HG02885 (cell line): ENCODE measurements at regions not wholly inside any gene's neighbourhood (a gene's known extent, or its start where the extent isn't known, plus 50 kb on each side); places are given as distances from the start of the nearest gene placed in this dataset.
"Not testable (repeated sequence)": the region's sequence is repeated elsewhere in the genome, so short reads cannot be mapped to it uniquely, and the experiment has no call there.

Experiments
- ATAC-seq: cut with Tn5 transposase; IDR thresholded peaks from one replicate; pipeline ENCODE4 v1.9.1; 2021; ENCODE audit warnings: mild to moderate bottlenecking; ENCODE audit not compliant: unreplicated experiment, poor library complexity

DNA sequence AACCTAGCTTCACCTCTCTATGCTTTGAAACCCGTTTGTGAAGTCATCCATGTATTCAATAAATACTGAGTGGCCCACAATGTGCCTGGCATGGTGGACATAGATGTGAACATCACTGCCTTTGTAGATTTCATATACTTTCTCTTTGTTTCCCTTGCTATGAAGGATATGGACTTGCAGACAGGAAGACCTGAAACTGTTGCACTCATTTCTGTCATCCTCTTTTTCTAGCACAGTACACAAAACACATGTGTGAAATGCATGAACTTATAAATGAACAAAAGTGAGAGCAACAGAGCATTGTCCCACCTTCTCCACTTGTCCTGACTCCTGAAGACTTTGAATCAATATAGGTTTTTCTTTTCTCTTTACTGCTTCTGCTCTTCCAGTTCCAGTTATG, 249.4 kb upstream of the LINC00305 start:
- ATAC-seq: peak; percentile 54

GRCh38 chr18:64392202-64392601, 243.3 kb upstream of the LINC00305 start:
- no peak for ATAC-seq

DNA sequence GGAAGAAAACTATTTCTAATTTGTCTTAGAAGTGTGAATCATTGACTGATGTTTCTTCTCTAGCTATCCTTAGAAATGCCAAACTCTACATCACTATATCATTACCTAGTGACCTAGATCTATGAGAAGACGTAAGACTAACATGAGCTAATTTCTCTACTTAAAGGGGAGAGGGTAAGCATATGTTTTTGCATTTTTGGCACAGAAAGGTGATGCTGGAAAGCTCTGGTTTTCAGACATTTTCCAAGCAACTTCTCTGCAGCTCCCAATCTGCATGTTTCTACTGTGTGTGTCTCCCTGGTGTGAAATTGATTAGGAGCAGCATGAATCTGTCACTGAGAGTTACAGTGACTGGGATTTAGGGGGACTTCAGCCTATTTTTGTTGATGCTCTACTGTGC, 235.2 kb upstream of the LINC00305 start:
- ATAC-seq: no peak

GRCh38 chr18:64380117-64380516, 231.2 kb upstream of the LINC00305 start:
- peak; percentile 99 for ATAC-seq

DNA sequence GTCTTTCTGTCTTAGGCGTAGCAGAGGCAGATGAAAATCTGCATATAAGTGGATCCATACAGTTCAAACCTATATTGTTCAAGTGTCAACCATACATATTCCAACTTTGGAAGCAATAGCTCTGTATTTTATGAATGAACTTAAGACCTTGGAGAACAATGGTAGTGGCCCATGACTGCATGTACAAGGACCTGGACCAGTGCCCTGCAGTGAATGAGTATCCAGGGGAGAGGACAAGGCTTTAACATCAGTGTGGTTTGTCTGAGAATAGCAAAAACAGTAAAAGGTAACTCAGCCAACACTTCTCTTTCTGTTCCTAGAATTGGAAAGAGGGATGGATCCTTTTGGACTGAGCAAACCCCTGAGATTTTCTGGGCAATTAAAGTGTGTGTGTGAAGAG, 230.8 kb upstream of the LINC00305 start:
- ATAC-seq: peak; percentile 20

DNA sequence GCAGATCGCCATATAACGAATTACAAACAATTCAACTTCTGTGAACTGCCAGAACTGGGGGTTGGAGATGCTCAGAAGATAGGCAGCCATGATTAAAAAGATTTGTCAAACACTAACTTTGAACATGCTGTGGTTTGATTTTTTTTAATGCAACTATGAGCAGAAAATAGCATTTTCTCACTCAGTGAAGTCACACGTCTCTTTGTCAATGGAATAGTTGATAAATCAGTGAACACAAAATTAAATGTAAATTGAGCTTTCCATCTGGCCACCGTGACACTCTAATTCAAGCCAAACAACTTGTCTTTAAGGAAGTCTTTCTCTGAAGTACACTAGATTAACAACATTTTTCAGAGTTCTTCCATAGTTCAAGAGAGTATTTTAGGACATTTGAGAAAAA, 228.6 kb upstream of the LINC00305 start:
- no peak for ATAC-seq

DNA sequence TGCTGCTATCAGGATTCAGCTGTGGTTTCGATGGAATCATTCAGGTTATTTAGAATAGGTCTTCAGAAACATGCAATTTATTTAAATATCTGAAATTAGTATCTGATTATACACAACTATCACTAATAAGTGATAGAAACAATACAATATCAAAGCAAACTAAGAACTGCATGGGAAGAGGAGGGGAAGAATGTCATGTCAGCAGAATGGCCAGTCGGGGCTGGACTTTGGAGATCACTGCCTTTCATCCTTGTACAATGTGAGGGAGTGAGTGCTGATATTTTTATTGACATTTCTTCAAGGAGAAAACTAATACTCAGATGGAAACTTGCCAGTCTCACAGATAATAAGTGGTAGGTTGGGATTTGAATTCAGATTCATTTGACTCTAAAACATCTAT, 224.0 kb upstream of the LINC00305 start:
- ATAC-seq: no peak

DNA sequence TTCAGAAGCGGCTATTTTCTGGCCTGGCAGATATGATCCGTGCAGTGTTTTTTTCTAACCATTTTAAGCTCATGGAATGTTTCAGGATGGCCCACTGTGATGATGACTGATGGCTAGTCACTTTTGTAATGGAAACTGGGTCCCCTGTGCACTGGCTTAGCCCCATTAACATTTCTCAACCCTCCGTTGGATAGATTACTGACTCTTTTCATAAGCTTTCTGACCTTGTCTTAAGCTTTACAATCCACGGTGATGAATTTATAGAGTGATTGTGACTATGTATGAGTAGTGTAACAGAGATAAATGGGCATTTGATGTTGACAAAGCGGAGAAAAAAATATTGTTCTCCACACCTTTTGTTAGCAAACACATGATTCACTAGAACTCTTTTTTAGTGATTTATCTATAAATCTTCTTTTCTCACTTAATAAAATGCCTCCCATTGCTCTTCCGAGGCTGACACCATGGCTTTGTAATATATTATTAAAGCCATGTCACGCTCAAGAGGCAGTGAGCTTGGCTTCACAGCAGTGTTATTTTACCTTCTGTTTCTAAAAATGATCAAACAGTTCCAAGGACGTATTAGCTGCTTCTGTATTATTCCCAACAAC, 221.0 kb upstream of the LINC00305 start:
- ATAC-seq: not testable (repeated sequence)

DNA sequence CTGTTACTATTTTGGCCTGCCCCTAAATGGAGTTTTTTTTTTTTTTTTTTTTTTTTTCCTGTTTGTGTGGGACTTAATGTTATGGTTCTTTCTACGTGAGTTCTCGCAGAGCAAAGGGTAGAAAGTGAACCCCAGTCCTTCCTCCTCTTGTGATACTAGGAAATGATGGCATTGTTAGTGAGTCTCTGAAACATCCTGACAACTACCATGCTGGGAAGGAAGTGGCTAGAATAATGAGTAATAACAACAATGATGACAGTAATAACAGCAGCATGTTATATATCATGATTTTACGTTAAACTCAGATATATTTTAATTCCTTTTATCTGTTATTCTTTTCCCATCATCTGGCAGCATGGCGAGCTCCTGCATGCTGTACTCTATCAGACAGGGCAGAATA, 216.2 kb upstream of the LINC00305 start:
- ATAC-seq: no peak

- no peak for ATAC-seq
Observed at GRCh38 chr18:64337673-64338072, 188.8 kb upstream of the LINC00305 start.

DNA sequence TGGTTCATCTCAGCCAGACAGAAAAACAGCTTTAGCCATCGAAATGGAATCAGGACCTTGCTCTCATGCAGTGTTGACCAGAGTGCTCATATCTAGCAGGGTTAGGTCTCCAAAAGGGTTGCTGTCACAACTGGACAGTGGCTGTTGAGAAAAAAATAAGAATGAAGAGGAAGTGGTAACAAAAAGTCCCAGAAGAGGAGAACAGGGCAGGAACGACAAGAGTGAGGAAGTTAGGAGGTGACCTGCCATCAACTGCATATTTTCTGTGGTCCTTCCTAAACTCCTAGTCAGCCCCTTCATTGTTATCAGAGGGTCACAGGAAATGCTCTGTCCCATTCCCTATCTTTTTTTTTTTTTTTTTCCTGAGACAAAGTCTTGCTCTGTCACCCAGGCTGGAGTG, 188.1 kb upstream of the LINC00305 start:
- no peak for ATAC-seq

- no peak for ATAC-seq
Observed at GRCh38 chr18:64334748-64335147, 185.9 kb upstream of the LINC00305 start.

DNA sequence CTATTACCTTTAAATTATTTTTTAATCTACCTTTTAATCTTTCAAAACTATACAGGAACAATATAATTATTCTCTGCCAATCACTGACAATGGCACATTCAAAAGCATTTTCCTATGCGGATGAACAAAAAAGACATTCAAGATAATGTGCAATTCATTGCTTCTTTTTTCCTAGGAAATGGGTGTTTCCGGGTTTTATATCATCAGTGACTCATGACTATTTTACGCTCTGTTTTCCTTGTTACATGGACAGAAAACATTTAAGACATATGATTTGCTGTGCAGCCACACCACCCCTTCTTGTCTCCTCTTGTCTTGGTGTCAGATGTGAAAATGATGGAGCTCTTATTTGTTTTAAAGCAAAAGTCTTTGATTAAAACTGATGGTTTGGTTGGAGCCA, 184.7 kb upstream of the LINC00305 start:
- no peak for ATAC-seq

GRCh38 chr18:64332835-64333234, 183.9 kb upstream of the LINC00305 start:
- ATAC-seq: no peak

GRCh38 chr18:64331419-64331818, 182.5 kb upstream of the LINC00305 start:
- ATAC-seq: no peak

DNA sequence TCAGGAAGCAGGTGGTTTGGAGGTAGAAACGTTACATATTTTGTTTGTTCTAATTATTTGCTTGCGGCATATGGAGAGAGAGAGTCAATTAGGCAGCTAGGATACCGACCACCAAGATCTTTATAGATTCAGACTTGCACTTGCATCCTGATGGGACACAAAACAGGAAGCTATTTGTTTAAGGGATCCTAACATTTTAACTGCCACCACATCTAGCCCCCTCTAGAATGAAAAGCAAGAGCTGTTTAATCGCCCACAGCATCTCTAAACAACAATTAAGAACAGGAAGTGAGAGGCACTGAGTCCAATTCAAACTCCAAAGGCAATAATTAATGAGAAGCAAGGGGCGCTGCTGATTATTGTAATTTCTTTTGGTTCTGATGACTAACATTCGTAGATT, 182.0 kb upstream of the LINC00305 start:
- ATAC-seq: no peak

DNA sequence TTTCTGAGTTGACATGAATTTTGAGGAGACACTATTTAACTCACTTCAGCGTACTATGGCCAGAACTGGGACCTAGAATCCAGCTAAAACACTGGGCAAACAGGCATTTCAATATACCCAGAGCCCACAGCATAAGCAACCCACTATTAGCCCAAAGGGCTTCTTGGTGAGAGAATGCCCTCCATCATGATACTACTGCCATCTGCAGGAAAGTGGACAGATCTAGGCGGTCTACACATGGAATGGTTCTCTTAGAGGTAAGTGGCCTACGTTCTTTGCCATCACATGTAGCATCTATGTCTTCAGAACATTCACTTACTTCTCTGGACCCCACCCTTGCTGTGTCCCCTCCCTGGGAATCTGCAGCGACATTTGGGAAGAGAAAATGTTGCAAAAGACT, 181.3 kb upstream of the LINC00305 start:
- no peak for ATAC-seq

- no peak for ATAC-seq
Observed at GRCh38 chr18:64322189-64322588, 173.3 kb upstream of the LINC00305 start.

DNA sequence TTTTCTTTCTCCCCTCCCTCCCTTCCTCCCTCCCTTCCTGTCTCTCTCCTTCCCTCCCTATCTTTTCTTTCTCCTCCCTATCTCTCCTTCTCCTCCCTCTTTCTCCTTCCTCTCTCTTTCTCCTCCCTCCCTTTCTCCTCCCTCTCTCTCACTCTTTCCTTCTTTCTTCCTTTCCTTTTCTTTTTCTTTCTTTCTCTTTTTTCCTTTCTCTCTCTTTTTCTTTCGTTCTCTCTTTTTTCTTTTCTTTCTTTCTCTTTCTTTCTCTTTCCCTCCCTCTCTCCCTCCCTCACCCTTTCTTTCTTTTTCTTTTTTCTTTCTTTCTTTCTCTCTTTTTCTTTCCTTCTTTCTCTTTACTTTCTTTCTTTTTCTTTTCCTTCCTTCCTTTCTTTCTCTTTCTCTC, 169.7 kb upstream of the LINC00305 start:
- ATAC-seq: no peak

DNA sequence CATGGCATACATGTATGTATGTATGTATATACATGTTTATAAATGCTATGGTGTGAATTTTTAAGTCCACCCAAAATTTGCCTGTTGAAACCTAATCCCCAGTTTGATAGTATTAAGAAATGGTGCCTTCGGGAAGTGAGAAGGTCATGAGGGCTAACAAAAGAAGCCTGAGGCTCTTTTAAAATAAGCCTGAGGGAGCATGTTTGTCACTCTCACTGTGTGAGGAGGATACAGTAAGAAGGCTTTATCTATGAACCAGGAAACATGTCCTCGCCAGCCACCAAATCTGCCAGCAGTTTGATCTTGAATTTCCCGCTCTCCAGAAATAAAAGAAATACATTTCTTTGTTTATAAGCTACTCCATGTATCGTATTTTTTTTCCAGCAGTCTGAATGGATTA, 163.0 kb upstream of the LINC00305 start:
- no peak for ATAC-seq

DNA sequence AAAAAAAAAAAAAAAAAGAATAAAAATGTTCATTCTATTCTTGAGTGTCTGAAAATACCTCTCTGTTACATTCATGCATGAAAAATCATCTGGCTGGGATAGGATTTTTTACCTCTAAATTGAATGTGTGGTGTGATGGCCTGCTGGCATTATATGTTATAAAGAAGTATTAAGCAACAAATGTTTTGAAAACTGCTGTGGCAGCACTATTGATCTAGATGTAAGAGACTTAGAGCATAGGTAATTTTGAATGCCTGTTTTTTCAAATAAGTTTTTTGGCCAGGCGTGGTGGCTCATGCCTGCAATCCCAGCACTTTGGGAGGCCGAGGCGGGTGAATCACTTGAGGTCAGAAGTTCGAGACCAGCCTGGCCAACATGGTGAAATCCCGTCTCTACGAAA, 147.0 kb upstream of the LINC00305 start:
- ATAC-seq: no peak

DNA sequence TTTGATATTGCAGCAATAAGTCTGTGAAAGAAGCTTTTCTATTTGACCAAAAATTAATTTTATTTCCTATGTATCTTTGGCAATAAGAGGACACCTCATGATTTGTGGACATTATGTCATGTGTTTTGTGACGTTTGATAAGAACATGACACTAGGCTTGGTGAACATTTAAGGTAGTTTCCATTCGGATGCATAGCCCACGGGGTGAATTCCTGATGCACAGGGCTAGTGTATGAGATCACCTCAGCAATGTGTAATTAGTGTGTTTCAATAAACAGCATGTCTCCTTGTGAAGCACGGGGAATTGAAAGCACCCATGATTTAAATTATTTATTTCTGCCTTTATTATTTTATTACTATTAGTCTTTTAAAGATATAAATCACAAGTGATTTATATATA, 146.1 kb upstream of the LINC00305 start:
- ATAC-seq: no peak

DNA sequence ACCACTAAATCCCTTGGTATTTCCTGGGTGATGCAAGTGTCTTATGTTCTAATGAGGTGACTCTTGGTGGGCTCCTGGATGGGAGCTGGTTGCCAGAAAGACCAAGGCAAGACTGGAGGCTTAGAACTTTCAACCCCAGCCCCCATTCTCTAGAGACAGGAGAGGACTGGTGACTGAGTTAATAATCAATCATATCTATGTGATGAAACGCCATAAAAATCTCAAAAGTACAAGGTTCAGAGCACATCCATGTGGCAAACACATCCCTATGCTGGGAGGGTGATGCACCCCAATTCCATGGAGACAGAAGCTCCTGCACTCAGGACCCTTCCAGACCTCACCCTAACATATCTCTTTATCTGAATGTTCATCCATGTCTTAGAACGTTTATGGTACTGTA, 139.5 kb upstream of the LINC00305 start:
- no peak for ATAC-seq
